ENCODE measurements at regions not wholly inside any gene's neighbourhood (a gene's known extent, or its start where the extent isn't known, plus 50 kb on each side); places are given as distances from the start of the nearest gene placed in this dataset.
"Not testable (repeated sequence)": the region's sequence is repeated elsewhere in the genome, so short reads cannot be mapped to it uniquely, and the experiment has no call there.

DNA sequence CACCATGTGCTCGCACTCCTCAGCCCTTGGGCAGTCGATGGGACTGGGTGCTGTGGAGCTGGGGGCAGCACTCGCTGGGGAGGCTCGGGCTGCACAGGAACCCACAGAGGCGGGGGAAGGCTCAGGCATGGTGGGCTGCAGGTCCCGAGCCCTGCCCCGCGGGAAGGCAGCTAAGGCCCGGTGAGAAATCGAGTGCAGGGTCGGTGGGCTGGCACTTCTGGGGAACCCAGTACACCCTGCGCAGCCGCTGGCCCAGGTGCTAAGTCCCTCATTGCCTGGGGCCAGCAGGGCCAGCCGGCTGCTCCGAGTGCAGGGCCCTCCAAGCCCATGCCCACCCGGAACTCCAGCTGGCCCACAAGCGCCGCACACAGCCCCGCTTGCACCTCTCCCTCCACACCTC lies 138.6 kb upstream of the SEMA3C start:
- not testable (repeated sequence) for TF ChIP-seq POLR2AphosphoS5 (IDR thresholded peaks at IDR 0.05; ENCODE audit: insufficient read depth in 1 of 2, low read depth in 1 of 2); CTCF (IDR thresholded peaks at IDR 0.05)
